OCI-LY1 (cell line): ENCODE measurements at regions not wholly inside any gene's neighbourhood (a gene's known extent, or its start where the extent isn't known, plus 50 kb on each side); places are given as distances from the start of the nearest gene placed in this dataset.

Experiments used
- EZH2 ChIP-seq: fragments of 200-600 bp; sonication (generic), shearing (Covaris generic); IDR thresholded peaks from 2 replicates; pipeline ENCODE4 v1.8.0; 2017; ENCODE audit warnings: borderline replicate concordance, mixed run types, mild to moderate bottlenecking, antibody characterized with exemption, low read length, moderate library complexity, mixed read lengths
- TF ChIP-seq, protein P1 (sequence below): fragments of 200-600 bp; sonication (generic), shearing (Covaris generic); IDR thresholded peaks from 2 replicates; pipeline ENCODE4 v1.5.1; 2017; ENCODE audit warnings: mild to moderate bottlenecking, antibody characterized with exemption, low read length, moderate library complexity, mixed read lengths

DNA sequence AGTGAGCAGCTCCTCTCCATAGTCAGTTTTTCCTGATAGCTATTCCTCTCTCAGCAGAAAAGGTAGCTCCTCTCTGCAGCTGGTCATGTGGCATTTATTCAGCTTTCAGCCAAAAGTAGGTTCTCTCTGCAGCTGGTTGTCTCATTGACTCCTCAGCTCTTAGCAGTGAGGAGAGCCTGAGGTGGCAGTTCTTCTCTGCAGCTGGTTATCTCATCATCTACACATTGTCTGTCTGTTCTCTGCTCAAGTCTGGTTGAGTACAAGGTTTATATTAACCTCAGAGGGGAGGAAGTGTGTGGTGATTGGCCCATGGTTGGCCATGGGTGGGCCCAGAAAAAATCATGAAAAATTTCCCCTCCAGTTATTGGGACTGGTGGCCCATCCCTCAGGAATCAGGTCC lies 338.3 kb downstream of the KDM5D start:
- TF ChIP-seq, protein P1, sequence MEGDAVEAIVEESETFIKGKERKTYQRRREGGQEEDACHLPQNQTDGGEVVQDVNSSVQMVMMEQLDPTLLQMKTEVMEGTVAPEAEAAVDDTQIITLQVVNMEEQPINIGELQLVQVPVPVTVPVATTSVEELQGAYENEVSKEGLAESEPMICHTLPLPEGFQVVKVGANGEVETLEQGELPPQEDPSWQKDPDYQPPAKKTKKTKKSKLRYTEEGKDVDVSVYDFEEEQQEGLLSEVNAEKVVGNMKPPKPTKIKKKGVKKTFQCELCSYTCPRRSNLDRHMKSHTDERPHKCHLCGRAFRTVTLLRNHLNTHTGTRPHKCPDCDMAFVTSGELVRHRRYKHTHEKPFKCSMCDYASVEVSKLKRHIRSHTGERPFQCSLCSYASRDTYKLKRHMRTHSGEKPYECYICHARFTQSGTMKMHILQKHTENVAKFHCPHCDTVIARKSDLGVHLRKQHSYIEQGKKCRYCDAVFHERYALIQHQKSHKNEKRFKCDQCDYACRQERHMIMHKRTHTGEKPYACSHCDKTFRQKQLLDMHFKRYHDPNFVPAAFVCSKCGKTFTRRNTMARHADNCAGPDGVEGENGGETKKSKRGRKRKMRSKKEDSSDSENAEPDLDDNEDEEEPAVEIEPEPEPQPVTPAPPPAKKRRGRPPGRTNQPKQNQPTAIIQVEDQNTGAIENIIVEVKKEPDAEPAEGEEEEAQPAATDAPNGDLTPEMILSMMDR, result no peak
- TF ChIP-seq EZH2, result no peak
